Osteoblast (primary cell): ENCODE measurements at regions not wholly inside any gene's neighbourhood (a gene's known extent, or its start where the extent isn't known, plus 50 kb on each side); places are given as distances from the start of the nearest gene placed in this dataset.

ENCODE experiments used
- DNase-seq: peaks from one replicate; pipeline ENCODE4 v3.0.0; 2011; ENCODE audit warnings: low spot score, mixed read lengths; ENCODE audit not compliant: insufficient read length; ENCODE audit errors: missing footprints
- H2AFZ ChIP-seq: 2 replicates; pipeline ENCODE4 v1.6.0; 2011; ENCODE audit warnings: mild to moderate bottlenecking, low read length
- H3K27ac ChIP-seq: 2 replicates; pipeline ENCODE4 v1.5.1; 2011; ENCODE audit warnings: mild to moderate bottlenecking, low read depth, low read length, moderate library complexity
- H3K27me3 ChIP-seq: 2 replicates; pipeline ENCODE4 v1.6.0; 2012; ENCODE audit warnings: mild to moderate bottlenecking, control low read depth, inconsistent platforms, low read length, moderate library complexity; ENCODE audit not compliant: insufficient read depth
- H3K36me3 ChIP-seq: 2 replicates; pipeline ENCODE4 v1.5.1; 2011; ENCODE audit warnings: mild to moderate bottlenecking, low read length, control low read depth, moderate library complexity; ENCODE audit not compliant: insufficient read depth
- H3K4me1 ChIP-seq: 2 replicates; pipeline ENCODE4 v1.5.1; 2011; ENCODE audit warnings: mild to moderate bottlenecking, low read length, control low read depth, moderate library complexity; ENCODE audit not compliant: insufficient read depth
- H3K4me2 ChIP-seq: 2 replicates; pipeline ENCODE4 v1.6.0; 2011; ENCODE audit warnings: mild to moderate bottlenecking, low read length; ENCODE audit not compliant: insufficient read depth
- H3K4me3 ChIP-seq: fragments of 200-600 bp; sonication (generic); 3 replicates; pipeline ENCODE4 v1.5.1; 2012; ENCODE audit warnings: mild to moderate bottlenecking, low read length, inconsistent platforms; ENCODE audit not compliant: insufficient read depth
- H3K79me2 ChIP-seq: 2 replicates; pipeline ENCODE4 v1.6.0; 2012; ENCODE audit warnings: mild to moderate bottlenecking, low read length, control low read depth, inconsistent platforms; ENCODE audit not compliant: insufficient read depth
- H3K9me3 ChIP-seq: 2 replicates; pipeline ENCODE4 v1.5.1; 2011; ENCODE audit warnings: low read depth, low read length, control low read depth
- H4K20me1 ChIP-seq: 2 replicates; pipeline ENCODE4 v1.6.0; 2012; ENCODE audit warnings: mild to moderate bottlenecking, low read length, control low read depth; ENCODE audit not compliant: insufficient read depth
- CTCF ChIP-seq: IDR thresholded peaks from 2 replicates; pipeline ENCODE4 v1.5.1; 2011; ENCODE audit warnings: mild to moderate bottlenecking, low read depth, low read length, moderate library complexity; ENCODE audit errors: extremely low read depth

- Histone ChIP-seq H3K79me2 (no peaks in the 10 kb centered on the region), H3K36me3 (no peaks in the 10 kb centered on the region), H3K4me3 (no peak overlapping the region), H3K4me2 (no peak overlapping the region), H2AFZ (no peak overlapping the region), H3K27me3 (peaks cover 20% of the 10 kb centered on the region), H3K9me3 (no peaks in the 10 kb centered on the region), H3K4me1 (no peaks in the 10 kb centered on the region), H4K20me1 (no peaks in the 10 kb centered on the region), H3K27ac (no peak overlapping the region)
- TF ChIP-seq CTCF: no peak
- no peak for DNase-seq
Observed at GRCh38 chr2:173451118-173451517, 96.4 kb downstream of the CDCA7 start.

DNA sequence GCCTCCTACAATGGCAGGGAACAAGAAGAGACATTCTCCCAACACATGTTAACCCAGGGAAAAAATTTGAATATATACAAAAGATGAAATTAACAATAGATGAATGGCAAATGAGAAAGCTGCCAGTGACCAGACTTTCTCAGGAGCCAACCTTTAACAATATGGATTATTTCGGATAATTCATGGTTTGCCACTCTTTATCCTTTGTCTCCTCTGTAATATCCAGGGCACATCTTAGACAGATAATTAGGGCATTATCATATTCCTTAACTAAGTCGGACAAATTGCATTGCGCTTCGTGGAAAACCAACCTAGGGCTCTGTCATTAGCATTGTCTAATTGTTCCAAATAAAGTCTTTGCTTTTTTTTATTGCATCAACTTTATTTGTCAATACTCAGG is 97.3 kb downstream of the CDCA7 start:
- TF ChIP-seq CTCF: no peak
- DNase-seq: no peak
- Histone ChIP-seq H3K27me3 (peaks cover 20% of the 10 kb centered on the region), H3K4me3 (no peak overlapping the region), H3K4me1 (no peaks in the 10 kb centered on the region), H3K27ac (no peak overlapping the region), H3K9me3 (no peaks in the 10 kb centered on the region), H2AFZ (no peak overlapping the region), H4K20me1 (no peaks in the 10 kb centered on the region), H3K36me3 (no peaks in the 10 kb centered on the region), H3K79me2 (no peaks in the 10 kb centered on the region), H3K4me2 (no peak overlapping the region)

DNA sequence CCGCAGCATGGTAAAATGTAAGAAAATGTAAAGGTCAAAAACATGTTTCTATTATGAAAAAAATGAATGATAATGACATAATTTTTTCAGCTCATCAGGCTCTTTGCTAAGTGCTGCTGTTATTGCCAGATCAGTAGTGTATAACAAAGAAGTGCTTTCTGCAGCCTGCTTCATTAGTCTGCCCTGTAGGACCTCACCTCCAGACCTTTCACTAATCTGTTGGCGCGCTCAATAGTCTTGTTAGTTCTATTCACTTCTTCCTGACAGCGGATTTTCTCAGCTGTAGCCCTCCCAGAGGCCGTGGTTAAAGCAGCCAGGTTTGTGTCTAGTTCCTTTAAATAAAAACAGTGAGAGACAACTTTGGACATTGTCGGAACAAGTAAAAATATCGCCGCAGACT is 97.7 kb downstream of the CDCA7 start:
- no peak for DNase-seq
- no peak for TF ChIP-seq CTCF
- no peaks in the 10 kb centered on the region for H3K9me3 ChIP-seq
- H3K27me3 ChIP-seq: peaks cover 20% of the 10 kb centered on the region
- H3K4me1 ChIP-seq: no peaks in the 10 kb centered on the region
- H3K4me2 ChIP-seq: no peak overlapping the region
- H3K79me2 ChIP-seq: no peaks in the 10 kb centered on the region
- H3K4me3 ChIP-seq: no peak overlapping the region
- H4K20me1 ChIP-seq: no peaks in the 10 kb centered on the region
- H2AFZ ChIP-seq: no peak overlapping the region
- H3K36me3 ChIP-seq: no peaks in the 10 kb centered on the region
- H3K27ac ChIP-seq: no peak overlapping the region

DNA sequence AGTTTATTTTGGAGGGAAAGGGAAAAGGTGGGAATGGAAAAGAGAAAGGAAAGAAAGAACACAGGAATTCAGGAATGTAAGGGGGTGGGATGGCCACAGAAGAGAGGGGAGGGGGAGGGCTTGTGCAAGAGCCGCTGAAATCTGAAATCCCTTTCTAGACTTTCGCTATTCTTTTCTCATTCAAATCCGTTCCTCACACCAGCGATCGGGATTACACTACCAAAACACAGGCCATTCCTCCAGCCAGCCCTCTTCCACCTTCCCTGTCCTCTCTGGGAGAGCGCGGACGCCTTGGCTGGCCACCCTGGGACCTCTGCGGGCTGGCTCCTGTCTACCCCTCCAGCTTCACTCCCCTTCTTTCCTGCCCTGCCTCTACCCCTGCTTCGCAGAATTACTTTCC is 102.3 kb downstream of the CDCA7 start:
- Histone ChIP-seq H3K27ac (no peak overlapping the region), H4K20me1 (no peaks in the 10 kb centered on the region), H3K36me3 (no peaks in the 10 kb centered on the region), H2AFZ (no peak overlapping the region), H3K4me3 (no peak overlapping the region), H3K4me1 (no peaks in the 10 kb centered on the region), H3K9me3 (no peaks in the 10 kb centered on the region), H3K27me3 (peaks cover 14% of the 10 kb centered on the region), H3K4me2 (no peak overlapping the region), H3K79me2 (no peaks in the 10 kb centered on the region)
- DNase-seq: no peak
- TF ChIP-seq CTCF: no peak
